OCI-LY1 (cell line): ENCODE measurements at regions not wholly inside any gene's neighbourhood (a gene's known extent, or its start where the extent isn't known, plus 50 kb on each side); places are given as distances from the start of the nearest gene placed in this dataset.

Experiments used
- H2AFZ ChIP-seq: fragments of 200-600 bp; sonication (generic), shearing (Covaris generic); 2 replicates; pipeline ENCODE4 v1.6.0; 2014; ENCODE audit warnings: antibody characterized with exemption, mild to moderate bottlenecking, low read length
- H3F3A ChIP-seq: fragments of 200-600 bp; sonication (generic), shearing (Covaris generic); 2 replicates; pipeline ENCODE4 v1.6.0; 2014; ENCODE audit warnings: mild to moderate bottlenecking, antibody characterized with exemption, low read length, moderate library complexity; ENCODE audit not compliant: insufficient read depth
- H3K27ac ChIP-seq: fragments of 200-600 bp; sonication (generic); 2 replicates; pipeline ENCODE4 v1.5.1; 2014; ENCODE audit warnings: low read length, mixed run types, mild to moderate bottlenecking, low read depth; ENCODE audit not compliant: poor library complexity, severe bottlenecking
- H3K27me3 ChIP-seq: fragments of 200-600 bp; sonication (generic); 2 replicates; pipeline ENCODE4 v1.6.0; 2014; ENCODE audit warnings: antibody characterized with exemption, mild to moderate bottlenecking, low read length, moderate library complexity; ENCODE audit not compliant: insufficient read depth
- H3K36me3 ChIP-seq: fragments of 200-600 bp; sonication (generic); 2 replicates; pipeline ENCODE4 v1.6.1; 2014; ENCODE audit warnings: mild to moderate bottlenecking, antibody characterized with exemption, low read length, moderate library complexity, mixed read lengths; ENCODE audit not compliant: insufficient read depth
- H3K4me1 ChIP-seq: fragments of 200-600 bp; sonication (generic); 2 replicates; pipeline ENCODE4 v1.5.1; 2014; ENCODE audit warnings: mild to moderate bottlenecking, low read length, moderate library complexity; ENCODE audit not compliant: insufficient read depth, severe bottlenecking
- H3K4me2 ChIP-seq: fragments of 200-600 bp; sonication (generic), shearing (Covaris generic); 2 replicates; pipeline ENCODE4 v1.6.1; 2014; ENCODE audit warnings: low read length
- H3K4me3 ChIP-seq: fragments of 200-600 bp; sonication (generic); 2 replicates; pipeline ENCODE4 v1.5.1; 2014; ENCODE audit warnings: low read length, low read depth, mild to moderate bottlenecking, mixed read lengths; ENCODE audit not compliant: poor library complexity, severe bottlenecking
- H3K79me2 ChIP-seq: fragments of 200-600 bp; shearing (Covaris generic); 2 replicates; pipeline ENCODE4 v1.6.1; 2016; ENCODE audit warnings: mixed run types, low read length, mixed read lengths; ENCODE audit not compliant: insufficient read depth
- H3K9ac ChIP-seq: fragments of 200-600 bp; sonication (generic), shearing (Covaris generic); 2 replicates; pipeline ENCODE4 v1.6.1; 2014; ENCODE audit warnings: mild to moderate bottlenecking, low read length, mixed read lengths
- H3K9me2 ChIP-seq: fragments of 200-600 bp; sonication (generic), shearing (Covaris generic); 2 replicates; pipeline ENCODE4 v1.6.1; 2014; ENCODE audit warnings: low read depth, mild to moderate bottlenecking, low read length, mixed read lengths
- H3K9me3 ChIP-seq: fragments of 200-600 bp; shearing (Covaris generic); 2 replicates; pipeline ENCODE4 v1.6.1; 2014; ENCODE audit warnings: low read length, mixed read lengths
- H4K20me1 ChIP-seq: fragments of 200-600 bp; sonication (generic), shearing (Covaris generic); 2 replicates; pipeline ENCODE4 v1.6.0; 2016; ENCODE audit warnings: mild to moderate bottlenecking, low read length; ENCODE audit not compliant: insufficient read depth
- EZH2 ChIP-seq: fragments of 200-600 bp; sonication (generic), shearing (Covaris generic); IDR thresholded peaks from 2 replicates; pipeline ENCODE4 v1.8.0; 2017; ENCODE audit warnings: borderline replicate concordance, mixed run types, mild to moderate bottlenecking, antibody characterized with exemption, low read length, moderate library complexity, mixed read lengths
- TF ChIP-seq, protein P1 (sequence below): fragments of 200-600 bp; sonication (generic), shearing (Covaris generic); IDR thresholded peaks from 2 replicates; pipeline ENCODE4 v1.5.1; 2017; ENCODE audit warnings: mild to moderate bottlenecking, antibody characterized with exemption, low read length, moderate library complexity, mixed read lengths

DNA sequence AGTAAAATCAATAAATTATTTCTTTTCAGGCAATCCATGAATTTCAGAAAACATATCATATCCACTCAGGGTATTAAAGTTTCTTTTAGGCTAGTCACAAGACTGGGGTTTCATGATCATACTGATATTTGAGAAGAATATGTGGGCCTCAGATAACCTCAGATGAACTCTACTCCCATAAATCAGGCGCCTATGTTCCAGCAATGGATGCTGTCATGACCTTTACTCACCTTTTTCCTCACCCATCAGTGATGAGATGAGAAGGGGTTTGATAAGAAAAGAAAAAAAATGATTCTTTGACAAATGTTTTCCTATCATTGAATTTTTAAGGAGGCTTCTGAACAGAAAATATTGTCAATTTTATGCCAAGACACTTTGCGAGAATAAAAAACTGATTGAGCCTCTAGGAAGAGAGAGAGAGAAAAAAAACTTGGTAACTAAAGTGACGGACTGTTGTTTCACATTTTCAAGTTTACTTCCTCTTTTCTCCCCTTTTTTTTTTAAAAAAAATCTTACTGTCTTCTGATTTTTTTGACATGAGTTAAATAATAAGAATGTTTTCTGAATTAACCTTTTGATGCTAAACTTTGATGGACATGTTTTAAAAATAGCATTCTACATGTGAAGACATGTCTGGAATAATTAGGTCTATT, 309.1 kb upstream of the MAP2 start:
- no peak for TF ChIP-seq EZH2
- TF ChIP-seq, protein P1, sequence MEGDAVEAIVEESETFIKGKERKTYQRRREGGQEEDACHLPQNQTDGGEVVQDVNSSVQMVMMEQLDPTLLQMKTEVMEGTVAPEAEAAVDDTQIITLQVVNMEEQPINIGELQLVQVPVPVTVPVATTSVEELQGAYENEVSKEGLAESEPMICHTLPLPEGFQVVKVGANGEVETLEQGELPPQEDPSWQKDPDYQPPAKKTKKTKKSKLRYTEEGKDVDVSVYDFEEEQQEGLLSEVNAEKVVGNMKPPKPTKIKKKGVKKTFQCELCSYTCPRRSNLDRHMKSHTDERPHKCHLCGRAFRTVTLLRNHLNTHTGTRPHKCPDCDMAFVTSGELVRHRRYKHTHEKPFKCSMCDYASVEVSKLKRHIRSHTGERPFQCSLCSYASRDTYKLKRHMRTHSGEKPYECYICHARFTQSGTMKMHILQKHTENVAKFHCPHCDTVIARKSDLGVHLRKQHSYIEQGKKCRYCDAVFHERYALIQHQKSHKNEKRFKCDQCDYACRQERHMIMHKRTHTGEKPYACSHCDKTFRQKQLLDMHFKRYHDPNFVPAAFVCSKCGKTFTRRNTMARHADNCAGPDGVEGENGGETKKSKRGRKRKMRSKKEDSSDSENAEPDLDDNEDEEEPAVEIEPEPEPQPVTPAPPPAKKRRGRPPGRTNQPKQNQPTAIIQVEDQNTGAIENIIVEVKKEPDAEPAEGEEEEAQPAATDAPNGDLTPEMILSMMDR: no peak
- Histone ChIP-seq H3K4me2 (no peak overlapping the region), H3F3A (no peaks in the 10 kb centered on the region), H2AFZ (no peak overlapping the region), H3K9me3 (no peaks in the 10 kb centered on the region), H3K36me3 (no peaks in the 10 kb centered on the region), H4K20me1 (no peaks in the 10 kb centered on the region), H3K27ac (no peak overlapping the region), H3K27me3 (no peaks in the 10 kb centered on the region), H3K79me2 (no peaks in the 10 kb centered on the region), H3K4me3 (no peak overlapping the region), H3K9me2 (no peaks in the 10 kb centered on the region), H3K4me1 (no peaks in the 10 kb centered on the region), H3K9ac (no peak overlapping the region)

- no peak overlapping the region for H2AFZ ChIP-seq
- no peaks in the 10 kb centered on the region for H3F3A ChIP-seq
Observed at GRCh38 chr2:209121691-209122090, 302.2 kb upstream of the MAP2 start.

GRCh38 chr2:209125291-209125690, 298.6 kb upstream of the MAP2 start:
- Histone ChIP-seq H3K9ac (no peak overlapping the region), H3F3A (no peaks in the 10 kb centered on the region), H3K4me2 (no peak overlapping the region), H3K79me2 (no peaks in the 10 kb centered on the region), H2AFZ (no peak overlapping the region), H3K27ac (no peak overlapping the region), H3K4me1 (no peaks in the 10 kb centered on the region), H3K36me3 (no peaks in the 10 kb centered on the region), H3K9me3 (no peaks in the 10 kb centered on the region), H3K4me3 (no peak overlapping the region), H4K20me1 (no peaks in the 10 kb centered on the region), H3K9me2 (no peaks in the 10 kb centered on the region), H3K27me3 (no peaks in the 10 kb centered on the region)
- no peak for TF ChIP-seq EZH2
- TF ChIP-seq, protein P1: no peak

More at GRCh38 chr2:209121691-209122090, 302.2 kb upstream of the MAP2 start:
- Histone ChIP-seq H3K27ac (no peak overlapping the region), H4K20me1 (no peaks in the 10 kb centered on the region), H3K9ac (no peak overlapping the region), H3K79me2 (no peaks in the 10 kb centered on the region), H3K4me3 (no peak overlapping the region), H3K27me3 (no peaks in the 10 kb centered on the region), H3K4me2 (no peak overlapping the region), H3K4me1 (no peaks in the 10 kb centered on the region), H3K36me3 (no peaks in the 10 kb centered on the region), H3K9me3 (no peaks in the 10 kb centered on the region), H3K9me2 (no peaks in the 10 kb centered on the region)
- no peak for TF ChIP-seq EZH2
- TF ChIP-seq, protein P1: no peak
